ENCODE measurements at regions not wholly inside any gene's neighbourhood (a gene's known extent, or its start where the extent isn't known, plus 50 kb on each side); places are given as distances from the start of the nearest gene placed in this dataset.

GRCh38 chr7:84529480-84530205 lies 335.1 kb upstream of the SEMA3A start:
- DNase-seq = peak; percentile 16

GRCh38 chr7:84528756-84529479 lies 334.3 kb upstream of the SEMA3A start:
- DNase-seq = no peak

- DNase-seq = no peak
Measured at GRCh38 chr7:84524714-84525694, 330.4 kb upstream of the SEMA3A start.

- no peak for DNase-seq
Measured at GRCh38 chr7:84513061-84513460, 318.5 kb upstream of the SEMA3A start.

- DNase-seq = no peak
Measured at GRCh38 chr7:84512055-84512454, 317.5 kb upstream of the SEMA3A start.

- DNase-seq = no peak
Measured at GRCh38 chr7:84510505-84510904, 315.9 kb upstream of the SEMA3A start.

GRCh38 chr7:84509522-84509921 lies 314.9 kb upstream of the SEMA3A start:
- DNase-seq = no peak

GRCh38 chr7:84508606-84509005 lies 314.0 kb upstream of the SEMA3A start:
- no peak for DNase-seq

GRCh38 chr7:84507529-84507928 lies 312.9 kb upstream of the SEMA3A start:
- no peak for DNase-seq

GRCh38 chr7:84506151-84506550 lies 311.6 kb upstream of the SEMA3A start:
- no peak for DNase-seq

- no peak for DNase-seq
Measured at GRCh38 chr7:84502239-84502638, 307.6 kb upstream of the SEMA3A start.

GRCh38 chr7:84497873-84498272 lies 303.3 kb upstream of the SEMA3A start:
- no peak for DNase-seq

- no peak for DNase-seq
Measured at GRCh38 chr7:84495128-84495527, 300.5 kb upstream of the SEMA3A start.

- peak; percentile 15 for DNase-seq
Measured at GRCh38 chr7:84492098-84493034, 297.8 kb upstream of the SEMA3A start.

GRCh38 chr7:84490661-84491060 lies 296.1 kb upstream of the SEMA3A start:
- DNase-seq = no peak

- no peak for DNase-seq
Measured at GRCh38 chr7:84484502-84485079, 290.0 kb upstream of the SEMA3A start.

GRCh38 chr7:84482476-84482875 lies 287.9 kb upstream of the SEMA3A start:
- DNase-seq = no peak

GRCh38 chr7:84479059-84479458 lies 284.5 kb upstream of the SEMA3A start:
- DNase-seq = no peak

- DNase-seq = no peak
Measured at GRCh38 chr7:84477786-84478478, 283.3 kb upstream of the SEMA3A start.

GRCh38 chr7:84474436-84474835 lies 279.8 kb upstream of the SEMA3A start:
- no peak for DNase-seq

- no peak for DNase-seq
Measured at GRCh38 chr7:84471576-84471975, 277.0 kb upstream of the SEMA3A start.
